ENCODE measurements at regions not wholly inside any gene's neighbourhood (a gene's known extent, or its start where the extent isn't known, plus 50 kb on each side); places are given as distances from the start of the nearest gene placed in this dataset.

DNA sequence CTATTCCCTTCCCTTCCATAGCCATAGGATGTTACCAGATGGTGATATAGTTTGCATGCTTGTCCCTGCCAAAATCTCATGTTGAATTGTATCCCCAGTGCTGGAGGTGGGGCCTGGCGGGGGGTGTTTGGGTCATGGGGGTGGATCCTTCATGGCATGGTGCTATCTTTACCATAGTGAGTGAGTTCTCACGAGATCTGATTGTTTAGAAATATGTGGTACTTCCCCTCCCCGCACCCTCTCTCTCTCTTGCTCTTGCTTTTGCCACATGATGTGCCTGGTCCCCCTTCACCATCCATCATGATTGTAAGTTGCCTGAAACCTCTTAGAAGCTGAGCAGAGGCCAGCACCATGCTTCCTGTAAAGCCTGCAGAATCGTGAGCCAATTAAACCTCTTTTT, 181.3 kb downstream of the CAND1 start:
- Mint-ChIP-seq H3K4me3 (no peak overlapping the region), H3K9me3 (peaks cover 6% of the 10 kb centered on the region), H3K36me3 (ENCODE audit: low read depth) (no peaks in the 10 kb centered on the region), H3K27me3 (ENCODE audit: insufficient read depth) (peaks cover 3% of the 10 kb centered on the region), H3K4me1 (peaks cover 4% of the 10 kb centered on the region), H3K27ac (no peak overlapping the region)
- Histone ChIP-seq H3K27me3 (ENCODE audit: control insufficient read depth, insufficient read depth, low read length, poor library complexity, severe bottlenecking) (no peaks in the 10 kb centered on the region), H3K4me1 (ENCODE audit: control insufficient read depth, insufficient read depth, low read length) (no peaks in the 10 kb centered on the region), H3K27ac (ENCODE audit: low read depth, low read length) (no peak overlapping the region), H3K36me3 (ENCODE audit: control insufficient read depth, insufficient read depth, low read length) (no peaks in the 10 kb centered on the region), H3K9me3 (ENCODE audit: control insufficient read depth, low read length) (no peaks in the 10 kb centered on the region), H3K9ac (ENCODE audit: extremely low read depth, low read length, poor library complexity, severe bottlenecking) (no peak overlapping the region), H3K4me3 (ENCODE audit: low read length) (no peak overlapping the region)
- TF ChIP-seq, protein P1, sequence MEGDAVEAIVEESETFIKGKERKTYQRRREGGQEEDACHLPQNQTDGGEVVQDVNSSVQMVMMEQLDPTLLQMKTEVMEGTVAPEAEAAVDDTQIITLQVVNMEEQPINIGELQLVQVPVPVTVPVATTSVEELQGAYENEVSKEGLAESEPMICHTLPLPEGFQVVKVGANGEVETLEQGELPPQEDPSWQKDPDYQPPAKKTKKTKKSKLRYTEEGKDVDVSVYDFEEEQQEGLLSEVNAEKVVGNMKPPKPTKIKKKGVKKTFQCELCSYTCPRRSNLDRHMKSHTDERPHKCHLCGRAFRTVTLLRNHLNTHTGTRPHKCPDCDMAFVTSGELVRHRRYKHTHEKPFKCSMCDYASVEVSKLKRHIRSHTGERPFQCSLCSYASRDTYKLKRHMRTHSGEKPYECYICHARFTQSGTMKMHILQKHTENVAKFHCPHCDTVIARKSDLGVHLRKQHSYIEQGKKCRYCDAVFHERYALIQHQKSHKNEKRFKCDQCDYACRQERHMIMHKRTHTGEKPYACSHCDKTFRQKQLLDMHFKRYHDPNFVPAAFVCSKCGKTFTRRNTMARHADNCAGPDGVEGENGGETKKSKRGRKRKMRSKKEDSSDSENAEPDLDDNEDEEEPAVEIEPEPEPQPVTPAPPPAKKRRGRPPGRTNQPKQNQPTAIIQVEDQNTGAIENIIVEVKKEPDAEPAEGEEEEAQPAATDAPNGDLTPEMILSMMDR (conservative IDR thresholded peaks at IDR 0.05): no peak
- 85 to 100% methylated on average over 2 to 4 of the region's 4 CpGs for whole genome bisulfite sequencing, 2 experiments (ENCODE audit: insufficient coverage in 1 of 2, insufficient read length in 1 of 2)
- no peak for DNase-seq

DNA sequence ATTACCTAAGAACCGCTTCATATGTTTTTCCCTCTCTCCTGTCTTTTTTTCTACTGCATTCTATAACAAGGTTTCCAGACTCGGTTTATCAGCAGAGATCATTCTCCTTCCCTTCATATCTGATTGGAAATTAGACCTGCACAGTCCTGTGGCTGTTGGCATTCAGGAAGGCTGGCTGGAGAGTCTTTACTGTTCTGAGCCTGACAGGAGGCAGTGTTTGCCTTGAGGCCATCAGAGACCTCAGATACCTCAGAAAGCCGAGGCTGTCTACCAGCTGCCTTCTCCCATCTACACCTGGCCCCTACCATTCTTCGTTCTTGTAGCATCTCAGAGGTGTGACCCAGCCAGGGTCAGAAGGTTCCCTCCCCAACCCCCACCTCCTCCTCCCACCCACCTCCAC, 182.0 kb downstream of the CAND1 start:
- Mint-ChIP-seq H3K9me3 (peaks cover under 1% of the 10 kb centered on the region), H3K27ac (no peak overlapping the region), H3K4me3 (no peak overlapping the region), H3K27me3 (ENCODE audit: insufficient read depth) (peaks cover 3% of the 10 kb centered on the region), H3K4me1 (peaks cover 4% of the 10 kb centered on the region), H3K36me3 (ENCODE audit: low read depth) (no peaks in the 10 kb centered on the region)
- WGBS, 2 experiments (ENCODE audit: insufficient coverage in 1 of 2, insufficient read length in 1 of 2): 84 to 91% methylated on average over 3 to 4 of the region's 4 CpGs
- Histone ChIP-seq H3K27ac (ENCODE audit: low read depth, low read length) (no peak overlapping the region), H3K4me1 (ENCODE audit: control insufficient read depth, insufficient read depth, low read length) (no peaks in the 10 kb centered on the region), H3K27me3 (ENCODE audit: control insufficient read depth, insufficient read depth, low read length, poor library complexity, severe bottlenecking) (no peaks in the 10 kb centered on the region), H3K36me3 (ENCODE audit: control insufficient read depth, insufficient read depth, low read length) (no peaks in the 10 kb centered on the region), H3K4me3 (ENCODE audit: low read length) (no peak overlapping the region), H3K9ac (ENCODE audit: extremely low read depth, low read length, poor library complexity, severe bottlenecking) (no peak overlapping the region), H3K9me3 (ENCODE audit: control insufficient read depth, low read length) (no peaks in the 10 kb centered on the region)
- DNase-seq: no peak
- TF ChIP-seq, protein P1 (conservative IDR thresholded peaks at IDR 0.05): no peak

DNA sequence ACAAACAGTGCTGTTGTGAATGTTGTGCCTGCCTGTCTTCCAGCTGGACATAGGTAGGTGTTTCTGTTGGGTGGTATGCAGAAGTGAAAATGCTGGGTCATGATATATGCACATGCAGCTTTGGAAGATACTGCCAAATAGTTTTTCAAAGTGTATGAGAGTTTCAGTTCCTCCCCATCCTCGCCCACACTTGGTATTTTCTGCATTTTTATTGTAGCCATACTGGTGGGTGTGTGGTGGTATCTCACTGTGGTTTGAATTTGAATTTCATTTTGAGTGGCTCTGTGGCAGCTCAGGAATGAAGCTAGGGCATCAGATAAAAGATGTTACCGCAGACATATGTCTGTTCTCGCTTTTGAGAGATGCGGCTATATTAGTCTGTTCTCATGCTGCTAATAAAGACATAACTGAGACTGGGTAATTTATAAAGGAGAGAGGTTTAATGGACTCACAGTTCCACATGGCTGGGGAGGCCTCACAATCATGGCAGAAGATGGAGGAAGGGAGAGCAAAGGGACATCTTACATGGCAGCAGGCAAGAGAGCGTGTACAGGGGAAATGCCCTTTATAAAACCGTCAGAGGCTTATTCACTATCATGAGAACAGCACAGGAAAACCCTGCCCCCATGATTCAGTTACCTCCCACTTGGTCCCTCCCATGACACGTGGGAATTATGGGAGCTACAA, 183.1 kb downstream of the CAND1 start:
- no peak overlapping the region for H3K27ac Mint-ChIP-seq
- no peaks in the 10 kb centered on the region for H3K36me3 Mint-ChIP-seq (ENCODE audit: low read depth)
- TF ChIP-seq, protein P1 (conservative IDR thresholded peaks at IDR 0.05): no peak
- no peak overlapping the region for H3K4me3 Mint-ChIP-seq
- Histone ChIP-seq H3K4me1 (ENCODE audit: control insufficient read depth, insufficient read depth, low read length) (no peaks in the 10 kb centered on the region), H3K27me3 (ENCODE audit: control insufficient read depth, insufficient read depth, low read length, poor library complexity, severe bottlenecking) (no peaks in the 10 kb centered on the region), H3K27ac (ENCODE audit: low read depth, low read length) (no peak overlapping the region), H3K9ac (ENCODE audit: extremely low read depth, low read length, poor library complexity, severe bottlenecking) (no peak overlapping the region), H3K4me3 (ENCODE audit: low read length) (no peak overlapping the region), H3K36me3 (ENCODE audit: control insufficient read depth, insufficient read depth, low read length) (no peaks in the 10 kb centered on the region), H3K9me3 (ENCODE audit: control insufficient read depth, low read length) (no peaks in the 10 kb centered on the region)
- H3K27me3 Mint-ChIP-seq (ENCODE audit: insufficient read depth): peaks cover 3% of the 10 kb centered on the region
- peaks cover 4% of the 10 kb centered on the region for H3K4me1 Mint-ChIP-seq
- H3K9me3 Mint-ChIP-seq: no peaks in the 10 kb centered on the region
- no peak for DNase-seq
- WGBS, 2 experiments (ENCODE audit: insufficient coverage in 1 of 2, insufficient read length in 1 of 2): 84 to 100% methylated on average over 3 to 7 of the region's 7 CpGs

Data from endodermal cell (in vitro differentiated cells).